ENCODE measurements at regions not wholly inside any gene's neighbourhood (a gene's known extent, or its start where the extent isn't known, plus 50 kb on each side); places are given as distances from the start of the nearest gene placed in this dataset.

DNA sequence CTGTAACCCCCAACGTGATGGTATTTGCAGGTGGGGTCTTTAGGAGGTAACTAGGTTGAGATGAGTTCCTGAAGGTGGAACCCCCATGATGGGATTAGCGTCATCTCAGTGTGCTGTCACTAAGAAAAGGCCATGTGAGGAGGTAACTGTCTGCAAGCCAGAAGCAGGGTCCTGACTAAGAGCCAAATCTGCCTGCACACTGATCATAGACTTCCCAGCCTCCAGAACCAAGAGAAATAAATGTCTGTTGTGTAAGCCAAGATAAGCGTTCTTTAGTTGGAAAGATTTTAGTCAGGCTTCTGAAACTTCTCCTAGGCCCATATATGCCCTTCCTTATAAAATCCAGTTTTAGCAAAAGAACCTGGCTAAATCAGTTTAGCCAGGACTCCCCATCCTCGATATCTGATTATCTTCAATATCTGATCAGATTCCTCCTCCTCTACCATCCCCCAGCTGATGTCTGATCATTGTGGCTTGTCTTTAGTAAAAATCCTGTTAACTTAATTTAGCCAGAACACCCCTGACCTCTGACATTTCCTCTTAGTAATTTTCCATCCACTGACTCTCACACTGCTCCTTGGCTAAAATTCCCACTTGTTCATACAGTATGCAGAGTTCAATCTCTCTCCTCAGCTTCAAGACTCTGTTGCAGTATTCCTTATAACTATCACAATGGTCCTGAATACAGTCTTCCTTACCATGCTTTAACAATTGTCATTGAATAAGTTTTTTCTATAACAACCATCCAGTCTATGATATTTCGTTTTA, 835.4 kb upstream of the PHF14 start:
- TF ChIP-seq, protein P1, sequence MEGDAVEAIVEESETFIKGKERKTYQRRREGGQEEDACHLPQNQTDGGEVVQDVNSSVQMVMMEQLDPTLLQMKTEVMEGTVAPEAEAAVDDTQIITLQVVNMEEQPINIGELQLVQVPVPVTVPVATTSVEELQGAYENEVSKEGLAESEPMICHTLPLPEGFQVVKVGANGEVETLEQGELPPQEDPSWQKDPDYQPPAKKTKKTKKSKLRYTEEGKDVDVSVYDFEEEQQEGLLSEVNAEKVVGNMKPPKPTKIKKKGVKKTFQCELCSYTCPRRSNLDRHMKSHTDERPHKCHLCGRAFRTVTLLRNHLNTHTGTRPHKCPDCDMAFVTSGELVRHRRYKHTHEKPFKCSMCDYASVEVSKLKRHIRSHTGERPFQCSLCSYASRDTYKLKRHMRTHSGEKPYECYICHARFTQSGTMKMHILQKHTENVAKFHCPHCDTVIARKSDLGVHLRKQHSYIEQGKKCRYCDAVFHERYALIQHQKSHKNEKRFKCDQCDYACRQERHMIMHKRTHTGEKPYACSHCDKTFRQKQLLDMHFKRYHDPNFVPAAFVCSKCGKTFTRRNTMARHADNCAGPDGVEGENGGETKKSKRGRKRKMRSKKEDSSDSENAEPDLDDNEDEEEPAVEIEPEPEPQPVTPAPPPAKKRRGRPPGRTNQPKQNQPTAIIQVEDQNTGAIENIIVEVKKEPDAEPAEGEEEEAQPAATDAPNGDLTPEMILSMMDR (IDR thresholded peaks at IDR 0.05), result no peak
- TF ChIP-seq EP300 (IDR thresholded peaks at IDR 0.05) (no peak), POLR2A (IDR thresholded peaks at IDR 0.05) (no peak)
